ENCODE measurements at regions not wholly inside any gene's neighbourhood (a gene's known extent, or its start where the extent isn't known, plus 50 kb on each side); places are given as distances from the start of the nearest gene placed in this dataset.

DNA sequence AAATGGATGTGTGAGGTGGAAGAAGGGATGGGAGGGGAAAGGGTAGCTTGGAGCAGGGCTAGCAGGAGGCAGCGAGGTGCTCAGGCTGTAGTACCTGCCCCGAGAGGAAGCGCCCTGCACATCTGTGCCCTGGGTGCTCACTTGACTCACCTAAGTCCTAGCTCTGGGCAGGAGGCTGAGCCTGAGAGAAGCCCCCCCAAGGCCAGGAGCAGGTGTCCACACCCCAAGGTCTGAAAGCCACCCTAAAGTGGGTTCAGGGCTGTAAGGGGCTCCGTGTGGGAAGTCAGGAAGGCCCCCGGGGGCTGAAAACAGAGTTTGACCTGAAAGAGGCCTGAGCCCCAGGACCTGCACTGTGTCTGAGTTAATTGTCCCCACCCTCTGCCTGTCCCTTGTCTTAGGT lies 95.8 kb upstream of the PODXL start:
- no peak for DNase-seq (ENCODE audit: low read depth, low spot score)
- CTCF ChIA-PET, result interaction anchor here (1.1 to 8.0 kb wide), 3 partner anchors 106 to 151 kb away, joined by 3 to 136 read pairs (median 20); no protein-coding TSS in a partner anchor

GRCh38 chr7:131649879-131650278 lies 93.5 kb upstream of the PODXL start:
- POLR2A ChIA-PET, result no interaction called here
- DNase-seq (ENCODE audit: low read depth, low spot score), result no peak
- TF ChIP-seq, protein P1, sequence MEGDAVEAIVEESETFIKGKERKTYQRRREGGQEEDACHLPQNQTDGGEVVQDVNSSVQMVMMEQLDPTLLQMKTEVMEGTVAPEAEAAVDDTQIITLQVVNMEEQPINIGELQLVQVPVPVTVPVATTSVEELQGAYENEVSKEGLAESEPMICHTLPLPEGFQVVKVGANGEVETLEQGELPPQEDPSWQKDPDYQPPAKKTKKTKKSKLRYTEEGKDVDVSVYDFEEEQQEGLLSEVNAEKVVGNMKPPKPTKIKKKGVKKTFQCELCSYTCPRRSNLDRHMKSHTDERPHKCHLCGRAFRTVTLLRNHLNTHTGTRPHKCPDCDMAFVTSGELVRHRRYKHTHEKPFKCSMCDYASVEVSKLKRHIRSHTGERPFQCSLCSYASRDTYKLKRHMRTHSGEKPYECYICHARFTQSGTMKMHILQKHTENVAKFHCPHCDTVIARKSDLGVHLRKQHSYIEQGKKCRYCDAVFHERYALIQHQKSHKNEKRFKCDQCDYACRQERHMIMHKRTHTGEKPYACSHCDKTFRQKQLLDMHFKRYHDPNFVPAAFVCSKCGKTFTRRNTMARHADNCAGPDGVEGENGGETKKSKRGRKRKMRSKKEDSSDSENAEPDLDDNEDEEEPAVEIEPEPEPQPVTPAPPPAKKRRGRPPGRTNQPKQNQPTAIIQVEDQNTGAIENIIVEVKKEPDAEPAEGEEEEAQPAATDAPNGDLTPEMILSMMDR (IDR thresholded peaks at IDR 0.05; ENCODE audit: insufficient read depth, low read length, missing control alignments), result no peak
- H3K4me3 ChIP-seq (ENCODE audit: low read depth, low read length), result no peak overlapping the region
- CTCF ChIA-PET, result interaction anchor here (8.0 kb wide), 1 partner anchor 140 kb away, joined by 136 read pairs; no protein-coding TSS in a partner anchor

More for the DNA sequence above, 95.8 kb upstream of the PODXL start:
- H3K4me3 ChIP-seq (ENCODE audit: low read depth, low read length), result no peak overlapping the region
- TF ChIP-seq, protein P1 (IDR thresholded peaks at IDR 0.05; ENCODE audit: insufficient read depth, low read length, missing control alignments), result no peak
- POLR2A ChIA-PET, result no interaction called here

DNA sequence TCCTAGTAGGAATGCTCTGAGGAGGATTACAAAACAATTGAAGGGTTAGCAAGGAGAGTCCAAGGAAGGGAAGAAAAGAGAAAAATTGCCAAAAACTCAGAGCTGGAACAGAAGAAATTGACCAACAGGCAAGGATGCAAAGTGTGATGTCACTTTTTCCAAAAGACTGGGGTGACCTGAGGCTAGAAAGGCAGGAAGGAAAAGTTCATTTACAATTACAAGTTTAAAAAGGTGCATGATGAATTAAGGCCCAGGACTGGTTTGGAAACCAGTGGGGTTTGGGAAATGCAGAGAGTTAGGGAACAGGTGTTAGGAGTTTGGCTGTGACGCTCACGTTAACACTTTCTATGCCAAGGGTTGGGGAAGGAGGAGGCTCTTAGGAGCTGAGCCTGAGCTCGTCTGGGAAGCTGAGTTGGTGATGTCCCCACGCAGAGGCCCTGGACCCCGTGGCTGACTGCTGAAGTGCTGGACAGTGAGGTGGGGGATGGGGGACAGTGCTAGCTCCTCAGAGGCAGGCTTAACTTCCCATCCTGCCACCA lies 92.6 kb upstream of the PODXL start:
- ChIA-PET CTCF (interaction anchor here (1.0 to 8.0 kb wide), 3 partner anchors 8 to 139 kb away, joined by 3 to 136 read pairs (median 3); no protein-coding TSS in a partner anchor), POLR2A (no interaction called here)
- no peak for DNase-seq (ENCODE audit: low read depth, low spot score)
- no peak overlapping the region for H3K4me3 ChIP-seq (ENCODE audit: low read depth, low read length)
- TF ChIP-seq, protein P1 (IDR thresholded peaks at IDR 0.05; ENCODE audit: insufficient read depth, low read length, missing control alignments), result no peak

DNA sequence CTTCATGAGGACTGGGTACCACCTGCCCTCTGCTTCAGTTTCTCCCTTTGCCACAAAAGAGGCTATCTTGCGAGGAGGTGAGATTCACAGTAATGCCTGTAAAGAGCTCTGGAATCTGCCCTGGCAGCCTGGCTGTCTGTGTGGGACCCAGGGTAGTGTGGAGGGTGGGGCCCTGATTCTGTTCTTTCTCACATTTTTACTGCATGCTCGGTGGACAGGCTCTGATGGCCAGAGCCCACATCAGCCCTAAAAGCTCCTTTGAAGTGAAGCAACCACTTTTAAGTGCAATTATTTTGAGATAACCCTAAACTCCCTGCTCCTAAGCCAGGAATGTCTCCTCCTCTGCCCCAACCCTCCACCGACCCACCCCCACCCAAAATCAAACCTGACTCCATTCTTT lies 92.1 kb upstream of the PODXL start:
- DNase-seq (ENCODE audit: low read depth, low spot score), result no peak
- CTCF ChIA-PET, result interaction anchor here (1.0 to 8.0 kb wide), 3 partner anchors 9 to 139 kb away, joined by 3 to 136 read pairs (median 3); no protein-coding TSS in a partner anchor
- no peak overlapping the region for H3K4me3 ChIP-seq (ENCODE audit: low read depth, low read length)
- POLR2A ChIA-PET, result interaction anchor here (0.6 kb wide), 1 partner anchor 488 kb away, joined by 3 read pairs; no protein-coding TSS in a partner anchor
- TF ChIP-seq, protein P1 (IDR thresholded peaks at IDR 0.05; ENCODE audit: insufficient read depth, low read length, missing control alignments), result no peak

- ChIA-PET CTCF (interaction anchor here (0.7 to 8.0 kb wide), 2 partner anchors 9 to 136 kb away, joined by 3 to 136 read pairs; no protein-coding TSS in a partner anchor), POLR2A (no interaction called here)
- no peak overlapping the region for H3K4me3 ChIP-seq (ENCODE audit: low read depth, low read length)
- TF ChIP-seq, protein P1 (IDR thresholded peaks at IDR 0.05; ENCODE audit: insufficient read depth, low read length, missing control alignments), result no peak
- no peak for DNase-seq (ENCODE audit: low read depth, low spot score)
These were observed 89.8 kb upstream of the PODXL start for GRCh38 chr7:131646203-131646602.

- ChIA-PET POLR2A (no interaction called here), CTCF (interaction anchor here (1.1 to 3.5 kb wide), 6 partner anchors 9 to 129 kb away, joined by 3 to 22 read pairs (median 4); no protein-coding TSS in a partner anchor)
- H3K4me3 ChIP-seq (ENCODE audit: low read depth, low read length), result no peak overlapping the region
- TF ChIP-seq, protein P1 (IDR thresholded peaks at IDR 0.05; ENCODE audit: insufficient read depth, low read length, missing control alignments), result no peak
- no peak for DNase-seq (ENCODE audit: low read depth, low spot score)
These were observed 86.0 kb upstream of the PODXL start for GRCh38 chr7:131642429-131642828.

All from AG04449 (cell line).